BE2C (cell line): ENCODE measurements at regions not wholly inside any gene's neighbourhood (a gene's known extent, or its start where the extent isn't known, plus 50 kb on each side); places are given as distances from the start of the nearest gene placed in this dataset.

Experiments used
- DNase-seq: peaks from one replicate; pipeline ENCODE4 v3.0.0-alpha.2; 2020
- H3K27me3 ChIP-seq: fragments of 250-450 bp; sonication (Bioruptor Pico); 2 replicates; pipeline ENCODE4 v1.5.1; 2020; ENCODE audit warnings: mild to moderate bottlenecking
- H3K36me3 ChIP-seq: fragments of 250-450 bp; sonication (Bioruptor Pico); 2 replicates; pipeline ENCODE4 v1.5.1; 2020; ENCODE audit warnings: mild to moderate bottlenecking
- H3K4me1 ChIP-seq: fragments of 250-450 bp; sonication (Bioruptor Pico); 2 replicates; pipeline ENCODE4 v1.5.1; 2020
- H3K4me3 ChIP-seq: 2 replicates; pipeline ENCODE4 v1.5.1; 2011; ENCODE audit warnings: low read depth, low read length
- H3K9me3 ChIP-seq: fragments of 250-450 bp; sonication (Bioruptor Pico); 2 replicates; pipeline ENCODE4 v1.5.1; 2020
- TF ChIP-seq, protein P1 (sequence below): IDR thresholded peaks from 2 replicates; pipeline ENCODE4 v1.5.1; 2012; ENCODE audit warnings: mild to moderate bottlenecking, low read depth, low read length

DNA sequence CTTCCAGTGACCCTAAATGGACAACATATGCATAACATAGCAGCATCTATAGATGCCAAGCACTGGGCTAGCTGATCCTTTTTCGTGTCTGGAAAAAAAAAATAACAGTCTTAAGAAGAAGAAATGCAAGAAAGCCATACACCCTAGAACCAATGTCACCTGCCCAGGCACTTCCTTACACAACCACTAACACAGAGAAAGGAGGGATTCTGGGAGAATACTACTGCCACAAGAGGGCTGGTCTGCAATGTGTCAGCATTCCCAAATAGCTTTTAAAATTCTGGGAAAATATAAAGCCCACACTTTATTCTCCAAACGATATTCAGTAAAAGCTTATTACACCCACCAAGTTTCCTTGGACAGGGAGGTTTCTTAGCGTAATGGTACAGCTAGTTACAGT lies 271.2 kb downstream of the TBL1XR1 start:
- TF ChIP-seq, protein P1, sequence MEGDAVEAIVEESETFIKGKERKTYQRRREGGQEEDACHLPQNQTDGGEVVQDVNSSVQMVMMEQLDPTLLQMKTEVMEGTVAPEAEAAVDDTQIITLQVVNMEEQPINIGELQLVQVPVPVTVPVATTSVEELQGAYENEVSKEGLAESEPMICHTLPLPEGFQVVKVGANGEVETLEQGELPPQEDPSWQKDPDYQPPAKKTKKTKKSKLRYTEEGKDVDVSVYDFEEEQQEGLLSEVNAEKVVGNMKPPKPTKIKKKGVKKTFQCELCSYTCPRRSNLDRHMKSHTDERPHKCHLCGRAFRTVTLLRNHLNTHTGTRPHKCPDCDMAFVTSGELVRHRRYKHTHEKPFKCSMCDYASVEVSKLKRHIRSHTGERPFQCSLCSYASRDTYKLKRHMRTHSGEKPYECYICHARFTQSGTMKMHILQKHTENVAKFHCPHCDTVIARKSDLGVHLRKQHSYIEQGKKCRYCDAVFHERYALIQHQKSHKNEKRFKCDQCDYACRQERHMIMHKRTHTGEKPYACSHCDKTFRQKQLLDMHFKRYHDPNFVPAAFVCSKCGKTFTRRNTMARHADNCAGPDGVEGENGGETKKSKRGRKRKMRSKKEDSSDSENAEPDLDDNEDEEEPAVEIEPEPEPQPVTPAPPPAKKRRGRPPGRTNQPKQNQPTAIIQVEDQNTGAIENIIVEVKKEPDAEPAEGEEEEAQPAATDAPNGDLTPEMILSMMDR: no peak
- Histone ChIP-seq H3K36me3 (no peaks in the 10 kb centered on the region), H3K27me3 (no peaks in the 10 kb centered on the region), H3K4me1 (no peaks in the 10 kb centered on the region), H3K9me3 (no peaks in the 10 kb centered on the region; the same call in 1 of the 2 replicates), H3K4me3 (no peak overlapping the region)
- DNase-seq: no peak

- no peaks in the 10 kb centered on the region for H3K36me3 ChIP-seq
- TF ChIP-seq, protein P1: no peak
- no peak overlapping the region for H3K4me3 ChIP-seq
- H3K4me1 ChIP-seq: no peaks in the 10 kb centered on the region
- H3K9me3 ChIP-seq: no peaks in the 10 kb centered on the region; the same call in 1 of the 2 replicates
- DNase-seq: no peak
- no peaks in the 10 kb centered on the region for H3K27me3 ChIP-seq
Observed at GRCh38 chr3:176920766-176921160, 276.5 kb downstream of the TBL1XR1 start.

GRCh38 chr3:176919836-176920765 lies 277.2 kb downstream of the TBL1XR1 start:
- no peak for DNase-seq
- no peaks in the 10 kb centered on the region; the same call in 1 of the 2 replicates for H3K9me3 ChIP-seq
- no peaks in the 10 kb centered on the region for H3K36me3 ChIP-seq
- no peaks in the 10 kb centered on the region for H3K4me1 ChIP-seq
- no peak overlapping the region for H3K4me3 ChIP-seq
- TF ChIP-seq, protein P1: no peak
- H3K27me3 ChIP-seq: no peaks in the 10 kb centered on the region

DNA sequence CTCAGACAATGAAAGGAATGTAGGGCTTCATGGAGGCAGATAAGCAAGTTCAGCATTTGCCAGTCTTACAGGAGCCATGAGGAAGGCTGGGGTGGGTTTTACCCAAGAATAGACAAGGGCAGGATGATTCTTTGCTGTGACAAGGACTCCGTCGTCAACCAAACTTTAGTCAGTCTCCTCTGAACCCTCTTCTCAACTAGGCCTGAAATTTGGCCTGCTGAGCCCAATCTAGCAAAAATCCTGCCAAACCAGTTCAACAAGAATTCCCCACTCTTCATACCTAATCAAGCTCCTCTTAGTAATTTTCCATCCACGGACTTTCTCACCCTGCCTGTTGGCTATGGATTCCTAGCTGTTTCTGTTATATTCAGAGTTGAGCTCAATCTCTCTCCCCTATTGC lies 280.5 kb downstream of the TBL1XR1 start:
- Histone ChIP-seq H3K4me1 (no peaks in the 10 kb centered on the region), H3K4me3 (no peak overlapping the region), H3K9me3 (no peaks in the 10 kb centered on the region), H3K27me3 (no peaks in the 10 kb centered on the region), H3K36me3 (no peaks in the 10 kb centered on the region)
- TF ChIP-seq, protein P1: no peak
- no peak for DNase-seq

DNA sequence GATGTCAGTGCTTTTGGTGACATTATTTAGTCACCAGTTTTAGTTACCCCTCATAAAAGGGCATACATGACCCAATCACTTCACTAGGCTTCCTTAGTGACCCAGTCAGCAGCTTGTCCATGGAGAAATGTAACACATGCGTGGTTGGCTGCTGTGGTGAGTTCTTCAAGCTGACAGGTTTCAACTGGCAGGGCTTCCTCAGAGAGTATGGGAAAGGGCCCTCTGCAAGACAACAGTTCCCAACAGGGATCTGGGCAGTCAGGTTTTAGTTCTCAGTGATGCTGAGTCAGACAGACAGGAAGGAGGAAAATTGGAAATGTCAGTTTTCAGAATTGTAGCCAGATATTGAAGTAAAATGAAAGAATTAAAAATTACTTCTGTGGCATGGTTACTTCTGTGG lies 282.5 kb downstream of the TBL1XR1 start:
- DNase-seq: no peak

More for the DNA sequence above, 282.5 kb downstream of the TBL1XR1 start:
- TF ChIP-seq, protein P1: no peak
- Histone ChIP-seq H3K4me1 (no peaks in the 10 kb centered on the region), H3K4me3 (no peak overlapping the region), H3K27me3 (no peaks in the 10 kb centered on the region), H3K36me3 (no peaks in the 10 kb centered on the region), H3K9me3 (no peaks in the 10 kb centered on the region)
